Loucy (cell line): ENCODE measurements at regions not wholly inside any gene's neighbourhood (a gene's known extent, or its start where the extent isn't known, plus 50 kb on each side); places are given as distances from the start of the nearest gene placed in this dataset.

Experiments used
- H2AFZ ChIP-seq: fragments of 200-600 bp; sonication (generic); 2 replicates; pipeline ENCODE4 v1.6.0; 2016; ENCODE audit warnings: antibody characterized with exemption, mild to moderate bottlenecking, low read length, moderate library complexity
- H3F3A ChIP-seq: fragments of 200-600 bp; 2 replicates; pipeline ENCODE4 v1.6.0; 2016; ENCODE audit warnings: antibody characterized with exemption, low read depth, mild to moderate bottlenecking
- H3K27me3 ChIP-seq: fragments of 200-600 bp; sonication (generic); 2 replicates; pipeline ENCODE4 v1.6.1; 2014; ENCODE audit warnings: low read length, mild to moderate bottlenecking; ENCODE audit not compliant: insufficient read depth, poor library complexity, severe bottlenecking
- H3K36me3 ChIP-seq: fragments of 200-600 bp; sonication (generic); 2 replicates; pipeline ENCODE4 v1.6.1; 2016; ENCODE audit warnings: low read length; ENCODE audit not compliant: insufficient read depth
- H3K4me1 ChIP-seq: fragments of 200-600 bp; sonication (generic); 2 replicates; pipeline ENCODE4 v1.5.1; 2014; ENCODE audit warnings: low read length, mild to moderate bottlenecking; ENCODE audit not compliant: insufficient read depth, poor library complexity, severe bottlenecking
- H3K4me2 ChIP-seq: fragments of 200-600 bp; sonication (generic); 2 replicates; pipeline ENCODE4 v1.6.0; 2014; ENCODE audit warnings: antibody characterized with exemption, low read length, low read depth, mild to moderate bottlenecking; ENCODE audit not compliant: poor library complexity, severe bottlenecking
- H3K4me3 ChIP-seq: fragments of 200-600 bp; sonication (generic); 2 replicates; pipeline ENCODE4 v1.5.1; 2014; ENCODE audit warnings: low read length, mild to moderate bottlenecking, mixed read lengths; ENCODE audit not compliant: poor library complexity, severe bottlenecking
- H3K79me2 ChIP-seq: fragments of 200-600 bp; sonication (generic); 2 replicates; pipeline ENCODE4 v1.6.1; 2014; ENCODE audit warnings: low read length; ENCODE audit not compliant: insufficient read depth
- H3K9ac ChIP-seq: fragments of 200-600 bp; sonication (generic); 2 replicates; pipeline ENCODE4 v1.6.0; 2014; ENCODE audit warnings: mild to moderate bottlenecking, low read depth, low read length, moderate library complexity; ENCODE audit not compliant: poor library complexity, severe bottlenecking
- H3K9me2 ChIP-seq: fragments of 200-600 bp; sonication (generic); replicated peaks from 2 replicates; pipeline ENCODE4 v1.6.1; 2016; ENCODE audit warnings: low read depth, low read length, mixed read lengths
- H3K9me3 ChIP-seq: fragments of 200-600 bp; sonication (generic); 2 replicates; pipeline ENCODE4 v1.6.1; 2014; ENCODE audit warnings: mild to moderate bottlenecking, antibody characterized with exemption, low read length, low read depth; ENCODE audit not compliant: insufficient read depth
- H4K20me1 ChIP-seq: fragments of 200-600 bp; sonication (generic); 2 replicates; pipeline ENCODE4 v1.6.0; 2014; ENCODE audit warnings: antibody characterized with exemption, low read length, mild to moderate bottlenecking; ENCODE audit not compliant: insufficient read depth, poor library complexity, severe bottlenecking
- CTCF ChIP-seq: fragments of 200-600 bp; sonication (generic); conservative IDR thresholded peaks from 2 replicates; pipeline ENCODE4 v1.5.1; 2014; ENCODE audit warnings: mild to moderate bottlenecking, antibody characterized with exemption, low read length
- EZH2phosphoT487 ChIP-seq: fragments of 200-600 bp; IDR thresholded peaks from 2 replicates; pipeline ENCODE4 v1.6.1; 2018; ENCODE audit warnings: antibody characterized with exemption, mild to moderate bottlenecking, moderate library complexity, borderline replicate concordance

- Histone ChIP-seq H3K9me2 (no peaks in the 10 kb centered on the region), H3K36me3 (no peaks in the 10 kb centered on the region), H3K79me2 (no peaks in the 10 kb centered on the region), H3K27me3 (no peaks in the 10 kb centered on the region), H4K20me1 (no peaks in the 10 kb centered on the region), H3K4me2 (no peak overlapping the region), H3F3A (no peaks in the 10 kb centered on the region), H3K4me3 (no peak overlapping the region), H3K9ac (no peak overlapping the region), H3K4me1 (no peaks in the 10 kb centered on the region), H3K9me3 (peaks cover 5% of the 10 kb centered on the region; the same call in 1 of the 2 replicates), H2AFZ (no peak overlapping the region)
- no peak for TF ChIP-seq CTCF
- no peak for TF ChIP-seq EZH2phosphoT487
Measured at GRCh38 chr7:153043440-153043839, 283.9 kb downstream of the ACTR3B start.

GRCh38 chr7:153044981-153045380, 285.4 kb downstream of the ACTR3B start:
- Histone ChIP-seq H3K4me2 (no peak overlapping the region), H3K4me3 (no peak overlapping the region), H3K79me2 (no peaks in the 10 kb centered on the region), H3K27me3 (no peaks in the 10 kb centered on the region), H3F3A (no peaks in the 10 kb centered on the region), H3K36me3 (no peaks in the 10 kb centered on the region), H3K9me3 (peaks cover 5% of the 10 kb centered on the region; the same call in 1 of the 2 replicates), H4K20me1 (no peaks in the 10 kb centered on the region), H3K4me1 (no peaks in the 10 kb centered on the region), H2AFZ (no peak overlapping the region), H3K9ac (no peak overlapping the region), H3K9me2 (no peaks in the 10 kb centered on the region)
- TF ChIP-seq EZH2phosphoT487 (no peak), CTCF (no peak)

GRCh38 chr7:153047079-153047959, 287.8 kb downstream of the ACTR3B start:
- Histone ChIP-seq H3K79me2 (no peaks in the 10 kb centered on the region), H3K9me3 (no peaks in the 10 kb centered on the region; the same call in 1 of the 2 replicates), H3K36me3 (no peaks in the 10 kb centered on the region), H2AFZ (no peak overlapping the region), H3K4me3 (no peak overlapping the region), H3K4me1 (no peaks in the 10 kb centered on the region), H3K27me3 (no peaks in the 10 kb centered on the region), H3F3A (no peaks in the 10 kb centered on the region), H4K20me1 (no peaks in the 10 kb centered on the region), H3K9me2 (no peaks in the 10 kb centered on the region), H3K4me2 (no peak overlapping the region), H3K9ac (no peak overlapping the region)
- TF ChIP-seq EZH2phosphoT487: no peak
- no peak for TF ChIP-seq CTCF
